H9 (cell line): ENCODE measurements at regions not wholly inside any gene's neighbourhood (a gene's known extent, or its start where the extent isn't known, plus 50 kb on each side); places are given as distances from the start of the nearest gene placed in this dataset.

Experiments used
- DNase-seq: peaks from one replicate; pipeline ENCODE4 v3.0.0-alpha.2; 2017
- H2AFZ ChIP-seq: one replicate; pipeline ENCODE4 v1.6.1; 2013; ENCODE audit warnings: mild to moderate bottlenecking, low read length, control low read depth, moderate library complexity
- H2AK5ac ChIP-seq: 2 replicates; pipeline ENCODE4 v1.6.1; 2013; ENCODE audit warnings: low read length, control low read depth, mixed read lengths; ENCODE audit not compliant: insufficient read length
- H2BK120ac ChIP-seq: one replicate; pipeline ENCODE4 v1.6.1; 2013; ENCODE audit warnings: low read depth, mild to moderate bottlenecking, low read length, control low read depth, inconsistent platforms; ENCODE audit not compliant: poor library complexity, severe bottlenecking
- H2BK12ac ChIP-seq: 2 replicates; pipeline ENCODE4 v1.6.1; 2013; ENCODE audit warnings: low read length, control low read depth, mixed read lengths, low read depth; ENCODE audit not compliant: insufficient read length
- H2BK15ac ChIP-seq: 2 replicates; pipeline ENCODE4 v1.6.1; 2013; ENCODE audit warnings: low read depth, low read length, control low read depth
- H2BK20ac ChIP-seq: one replicate; pipeline ENCODE4 v1.6.1; 2013; ENCODE audit warnings: low read depth, mild to moderate bottlenecking, low read length, control low read depth, inconsistent platforms; ENCODE audit not compliant: poor library complexity, severe bottlenecking
- H2BK5ac ChIP-seq: 2 replicates; pipeline ENCODE4 v1.6.1; 2013; ENCODE audit warnings: low read length, control low read depth, mixed read lengths; ENCODE audit not compliant: insufficient read length
- H3K14ac ChIP-seq: 2 replicates; pipeline ENCODE4 v1.6.1; 2013; ENCODE audit warnings: low read length, control low read depth; ENCODE audit not compliant: insufficient read depth
- H3K18ac ChIP-seq: 2 replicates; pipeline ENCODE4 v1.6.1; 2013; ENCODE audit warnings: low read depth, mild to moderate bottlenecking, mixed read lengths, low read length, control low read depth; ENCODE audit not compliant: insufficient read length
- H3K23ac ChIP-seq: 2 replicates; pipeline ENCODE4 v1.6.1; 2013; ENCODE audit warnings: low read length, control low read depth, mixed read lengths, low read depth; ENCODE audit not compliant: insufficient read length
- H3K23me2 ChIP-seq: 2 replicates; pipeline ENCODE4 v1.6.1; 2013; ENCODE audit warnings: low read depth, mild to moderate bottlenecking, mixed read lengths, low read length, control low read depth; ENCODE audit not compliant: insufficient read length, poor library complexity, severe bottlenecking
- H3K27ac ChIP-seq: 2 replicates; pipeline ENCODE4 v1.5.1; 2013; ENCODE audit warnings: low read length, control low read depth, mixed read lengths, low read depth; ENCODE audit not compliant: insufficient read length
- H3K27me3 ChIP-seq: 2 replicates; pipeline ENCODE4 v1.6.1; 2013; ENCODE audit warnings: low read length, control low read depth, inconsistent platforms; ENCODE audit not compliant: insufficient read depth
- H3K4ac ChIP-seq: 2 replicates; pipeline ENCODE4 v1.6.1; 2013; ENCODE audit warnings: low read depth, mild to moderate bottlenecking, control low read depth, inconsistent platforms, low read length, moderate library complexity
- H3K4me1 ChIP-seq: 2 replicates; pipeline ENCODE4 v1.6.1; 2013; ENCODE audit warnings: low read length, control low read depth, inconsistent platforms; ENCODE audit not compliant: insufficient read depth
- H3K4me2 ChIP-seq: 2 replicates; pipeline ENCODE4 v1.6.1; 2013; ENCODE audit warnings: low read length, control low read depth, mixed read lengths; ENCODE audit not compliant: insufficient read length, insufficient read depth
- H3K56ac ChIP-seq: 2 replicates; pipeline ENCODE4 v1.6.1; 2013; ENCODE audit warnings: low read depth, mild to moderate bottlenecking, mixed read lengths, low read length, control low read depth; ENCODE audit not compliant: insufficient read length
- H3K79me1 ChIP-seq: 2 replicates; pipeline ENCODE4 v1.6.1; 2013; ENCODE audit warnings: low read depth, mild to moderate bottlenecking, moderate library complexity, low read length, control low read depth, inconsistent platforms; ENCODE audit not compliant: insufficient read depth, poor library complexity, severe bottlenecking
- H3K79me2 ChIP-seq: 2 replicates; pipeline ENCODE4 v1.6.1; 2013; ENCODE audit warnings: low read length, control low read depth, inconsistent platforms; ENCODE audit not compliant: insufficient read depth
- H3K9ac ChIP-seq: 2 replicates; pipeline ENCODE4 v1.6.1; 2013; ENCODE audit warnings: low read length, control low read depth, mixed read lengths; ENCODE audit not compliant: insufficient read length; ENCODE audit errors: extremely low read depth
- H3K9me3 ChIP-seq: one replicate; pipeline ENCODE4 v1.6.1; 2013; ENCODE audit warnings: low read depth, low read length, inconsistent platforms; ENCODE audit not compliant: control insufficient read depth
- H3T11ph ChIP-seq: one replicate; pipeline ENCODE4 v1.6.1; 2013; ENCODE audit warnings: mild to moderate bottlenecking, low read length, control low read depth, inconsistent platforms
- H4K20me1 ChIP-seq: one replicate; pipeline ENCODE4 v1.6.1; 2013; ENCODE audit not compliant: control insufficient read depth, insufficient read length, insufficient read depth
- H4K5ac ChIP-seq: 2 replicates; pipeline ENCODE4 v1.6.1; 2013; ENCODE audit warnings: low read depth, mild to moderate bottlenecking, mixed read lengths, low read length, control low read depth; ENCODE audit not compliant: insufficient read length
- H4K8ac ChIP-seq: replicated peaks from 2 replicates; pipeline ENCODE4 v1.6.1; 2013; ENCODE audit warnings: low read length, control low read depth, mixed read lengths, low read depth; ENCODE audit not compliant: insufficient read length
- H4K91ac ChIP-seq: 2 replicates; pipeline ENCODE4 v1.6.1; 2013; ENCODE audit warnings: low read depth, mild to moderate bottlenecking, moderate library complexity, mixed read lengths, low read length, control low read depth; ENCODE audit not compliant: insufficient read length
- H3K27ac Mint-ChIP-seq, 3 experiments: 2 replicates in 2 of 3; 3 replicates in 1 of 3; pipeline ENCODE4 v1.8.0; 2020 to 2021; ENCODE audit warnings: mixed read lengths in 3 of 3, mild to moderate bottlenecking in 1 of 3, moderate library complexity in 1 of 3
- H3K27me3 Mint-ChIP-seq: 2 replicates; pipeline ENCODE4 v1.8.0; 2021; ENCODE audit warnings: low read depth, mild to moderate bottlenecking, moderate library complexity, mixed read lengths
- H3K36me3 Mint-ChIP-seq, 3 experiments: 2 replicates in 2 of 3; 3 replicates in 1 of 3; pipeline ENCODE4 v1.8.0; 2020 to 2021; ENCODE audit warnings: low read depth in 3 of 3, mixed read lengths in 3 of 3; ENCODE audit not compliant: insufficient read depth in 1 of 3
- H3K4me1 Mint-ChIP-seq, 2 experiments: 2 replicates each; pipeline ENCODE4 v1.8.0; 2020; ENCODE audit warnings: mixed read lengths in 2 of 2
- H3K4me3 Mint-ChIP-seq, 2 experiments: 2 replicates in 1 of 2; 3 replicates in 1 of 2; pipeline ENCODE4 v1.8.0; 2020 to 2021; ENCODE audit warnings: mild to moderate bottlenecking in 2 of 2, mixed read lengths in 2 of 2, moderate library complexity in 1 of 2
- H3K9me3 Mint-ChIP-seq, 2 experiments: 2 replicates in 1 of 2; 3 replicates in 1 of 2; pipeline ENCODE4 v1.8.0; 2020; ENCODE audit warnings: mild to moderate bottlenecking in 2 of 2, mixed read lengths in 2 of 2, moderate library complexity in 1 of 2
- WGBS: extraction: QIAGEN DNeasy Blood & Tissue Kit; methylation state at CpG from one replicate; pipeline ENCODE4 v1.1.7; 2013; ENCODE audit warnings: missing lambda C conversion rate, low lambda C conversion rate, mixed read lengths; ENCODE audit not compliant: insufficient read length; ENCODE audit errors: extremely low coverage; 5-methylcytosine and 5-hydroxymethylcytosine counted together
- TF ChIP-seq, protein P1 (sequence below): fragments of 200-600 bp; sonication (generic); conservative IDR thresholded peaks from 3 replicates; pipeline ENCODE4 v1.8.0; 2021; ENCODE audit warnings: antibody characterized with exemption, mild to moderate bottlenecking

DNA sequence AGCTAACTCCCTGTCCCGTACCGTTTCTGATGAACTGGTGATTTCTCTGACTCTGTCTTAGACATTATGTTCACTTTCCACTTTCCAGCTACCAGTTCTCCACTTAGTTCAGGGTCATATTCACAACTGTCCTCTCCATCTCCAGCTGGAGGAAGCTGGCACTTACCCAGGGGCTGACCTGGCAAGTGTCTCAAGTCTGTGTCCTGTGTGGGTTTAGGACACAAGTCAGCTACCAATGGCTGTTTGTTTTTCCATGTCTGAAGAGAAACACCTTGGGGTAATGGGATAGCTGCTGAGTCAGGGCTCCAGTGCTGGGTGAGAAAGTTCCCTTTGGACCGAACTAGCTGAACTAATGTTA, 134.4 kb downstream of the CSNK2A3 start:
- no peak overlapping the region for H2BK120ac ChIP-seq
- no peak overlapping the region for H3K4ac ChIP-seq
- no peaks in the 10 kb centered on the region for H3K36me3 Mint-ChIP-seq
- no peaks in the 10 kb centered on the region for H3K9me3 ChIP-seq
- H3K27ac Mint-ChIP-seq: no peak overlapping the region
- no peak overlapping the region for H3T11ph ChIP-seq
- H3K23ac ChIP-seq: no peak overlapping the region
- H2BK12ac ChIP-seq: no peak overlapping the region
- H3K4me2 ChIP-seq: no peak overlapping the region
- H2BK15ac ChIP-seq: no peak overlapping the region
- H4K5ac ChIP-seq: no peak overlapping the region
- H3K4me1 ChIP-seq: 0 out of 2 replicates have a peak, but pooled peaks cover 2% of the 10 kb centered on the region
- no peak overlapping the region for H2AK5ac ChIP-seq
- no peaks in the 10 kb centered on the region for H3K79me2 ChIP-seq
- no peaks in the 10 kb centered on the region for H3K79me1 ChIP-seq
- H4K20me1 ChIP-seq: no peaks in the 10 kb centered on the region
- no peak overlapping the region for H3K18ac ChIP-seq
- no CpG with 5 or more reads among the region's 3 CpGs for WGBS
- no peaks in the 10 kb centered on the region for H3K9me3 Mint-ChIP-seq
- no peak overlapping the region for H4K91ac ChIP-seq
- H4K8ac ChIP-seq: no peak overlapping the region
- no peak overlapping the region for H3K27ac ChIP-seq
- H3K9ac ChIP-seq: no peak overlapping the region
- no peak for DNase-seq
- no peaks in the 10 kb centered on the region for H3K27me3 ChIP-seq
- no peak overlapping the region for H2BK5ac ChIP-seq
- no peak overlapping the region for H2BK20ac ChIP-seq
- TF ChIP-seq, protein P1, sequence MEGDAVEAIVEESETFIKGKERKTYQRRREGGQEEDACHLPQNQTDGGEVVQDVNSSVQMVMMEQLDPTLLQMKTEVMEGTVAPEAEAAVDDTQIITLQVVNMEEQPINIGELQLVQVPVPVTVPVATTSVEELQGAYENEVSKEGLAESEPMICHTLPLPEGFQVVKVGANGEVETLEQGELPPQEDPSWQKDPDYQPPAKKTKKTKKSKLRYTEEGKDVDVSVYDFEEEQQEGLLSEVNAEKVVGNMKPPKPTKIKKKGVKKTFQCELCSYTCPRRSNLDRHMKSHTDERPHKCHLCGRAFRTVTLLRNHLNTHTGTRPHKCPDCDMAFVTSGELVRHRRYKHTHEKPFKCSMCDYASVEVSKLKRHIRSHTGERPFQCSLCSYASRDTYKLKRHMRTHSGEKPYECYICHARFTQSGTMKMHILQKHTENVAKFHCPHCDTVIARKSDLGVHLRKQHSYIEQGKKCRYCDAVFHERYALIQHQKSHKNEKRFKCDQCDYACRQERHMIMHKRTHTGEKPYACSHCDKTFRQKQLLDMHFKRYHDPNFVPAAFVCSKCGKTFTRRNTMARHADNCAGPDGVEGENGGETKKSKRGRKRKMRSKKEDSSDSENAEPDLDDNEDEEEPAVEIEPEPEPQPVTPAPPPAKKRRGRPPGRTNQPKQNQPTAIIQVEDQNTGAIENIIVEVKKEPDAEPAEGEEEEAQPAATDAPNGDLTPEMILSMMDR: no peak
- no peak overlapping the region for H2AFZ ChIP-seq
- no peak overlapping the region for H3K4me3 Mint-ChIP-seq
- no peak overlapping the region for H3K56ac ChIP-seq
- H3K23me2 ChIP-seq: no peaks in the 10 kb centered on the region
- peaks cover 2% of the 10 kb centered on the region; the same call in 1 of the 2 replicates for H3K27me3 Mint-ChIP-seq
- H3K14ac ChIP-seq: no peak overlapping the region
- H3K4me1 Mint-ChIP-seq: peaks cover 15 to 18% of the 10 kb centered on the region in 2 experiments
